Nephron progenitor cell (in vitro differentiated cells): ENCODE measurements at regions not wholly inside any gene's neighbourhood (a gene's known extent, or its start where the extent isn't known, plus 50 kb on each side); places are given as distances from the start of the nearest gene placed in this dataset.

Experiments
- DNase-seq: peaks from one replicate; pipeline ENCODE4 v3.0.0; 2021
- H3K27ac Mint-ChIP-seq: 2 replicates; pipeline ENCODE4 v1.8.0; 2021; ENCODE audit warnings: mild to moderate bottlenecking, moderate library complexity, mixed read lengths
- H3K27me3 Mint-ChIP-seq: 2 replicates; pipeline ENCODE4 v1.8.0; 2021; ENCODE audit warnings: mild to moderate bottlenecking, low read depth, mixed read lengths; ENCODE audit not compliant: poor library complexity
- H3K36me3 Mint-ChIP-seq: 2 replicates; pipeline ENCODE4 v1.8.0; 2021; ENCODE audit warnings: low read depth, mixed read lengths
- H3K4me1 Mint-ChIP-seq: 2 replicates; pipeline ENCODE4 v1.8.0; 2021; ENCODE audit warnings: mixed read lengths
- H3K4me3 Mint-ChIP-seq: 2 replicates; pipeline ENCODE4 v1.8.0; 2021; ENCODE audit warnings: mild to moderate bottlenecking, moderate library complexity, mixed read lengths
- H3K9me3 Mint-ChIP-seq: 2 replicates; pipeline ENCODE4 v1.8.0; 2021; ENCODE audit warnings: mild to moderate bottlenecking, moderate library complexity, mixed read lengths
- CTCF ChIP-seq: fragments of 200-600 bp; sonication (generic); IDR thresholded peaks from 2 replicates; pipeline ENCODE4 v1.5.0; 2021; ENCODE audit warnings: antibody characterized with exemption

GRCh38 chrX:140933016-140933415, 69.4 kb upstream of the SPANXB1 start:
- H3K27me3 Mint-ChIP-seq, result no peaks in the 10 kb centered on the region
- H3K36me3 Mint-ChIP-seq, result no peaks in the 10 kb centered on the region
- H3K4me1 Mint-ChIP-seq, result peaks cover 5% of the 10 kb centered on the region
- no peak overlapping the region for H3K27ac Mint-ChIP-seq
- DNase-seq, result no peak
- TF ChIP-seq CTCF, result no peak
- peaks cover 28% of the 10 kb centered on the region for H3K9me3 Mint-ChIP-seq
- no peak overlapping the region for H3K4me3 Mint-ChIP-seq

- H3K4me1 Mint-ChIP-seq, result peaks cover 5% of the 10 kb centered on the region
- peaks cover 34% of the 10 kb centered on the region for H3K9me3 Mint-ChIP-seq
- no peak for DNase-seq
- H3K4me3 Mint-ChIP-seq, result no peak overlapping the region
- H3K27me3 Mint-ChIP-seq, result no peaks in the 10 kb centered on the region
- H3K27ac Mint-ChIP-seq, result no peak overlapping the region
- H3K36me3 Mint-ChIP-seq, result no peaks in the 10 kb centered on the region
- TF ChIP-seq CTCF, result no peak
Observed at GRCh38 chrX:140933874-140934655, 68.3 kb upstream of the SPANXB1 start.

GRCh38 chrX:140943513-140943912, 58.9 kb upstream of the SPANXB1 start:
- no peak overlapping the region for H3K27ac Mint-ChIP-seq
- no peak for DNase-seq
- no peak for TF ChIP-seq CTCF
- no peak overlapping the region for H3K4me3 Mint-ChIP-seq
- H3K27me3 Mint-ChIP-seq, result peaks cover 6% of the 10 kb centered on the region
- H3K9me3 Mint-ChIP-seq, result peaks cover 29% of the 10 kb centered on the region
- H3K36me3 Mint-ChIP-seq, result no peaks in the 10 kb centered on the region
- H3K4me1 Mint-ChIP-seq, result no peaks in the 10 kb centered on the region

GRCh38 chrX:140944710-140945109, 57.7 kb upstream of the SPANXB1 start:
- Mint-ChIP-seq H3K27ac (no peak overlapping the region), H3K36me3 (no peaks in the 10 kb centered on the region), H3K4me1 (no peaks in the 10 kb centered on the region), H3K27me3 (peaks cover 6% of the 10 kb centered on the region), H3K4me3 (no peak overlapping the region), H3K9me3 (peaks cover 24% of the 10 kb centered on the region)
- TF ChIP-seq CTCF, result no peak
- no peak for DNase-seq

GRCh38 chrX:140948827-140949226, 53.6 kb upstream of the SPANXB1 start:
- H3K36me3 Mint-ChIP-seq, result no peaks in the 10 kb centered on the region
- no peaks in the 10 kb centered on the region for H3K4me1 Mint-ChIP-seq
- no peak for DNase-seq
- H3K9me3 Mint-ChIP-seq, result peaks cover 33% of the 10 kb centered on the region
- H3K27ac Mint-ChIP-seq, result no peak overlapping the region
- peaks cover 4% of the 10 kb centered on the region for H3K27me3 Mint-ChIP-seq
- no peak for TF ChIP-seq CTCF
- H3K4me3 Mint-ChIP-seq, result no peak overlapping the region

GRCh38 chrX:140949233-140949632, 53.2 kb upstream of the SPANXB1 start:
- peaks cover 4% of the 10 kb centered on the region for H3K27me3 Mint-ChIP-seq
- TF ChIP-seq CTCF, result no peak
- no peak overlapping the region for H3K4me3 Mint-ChIP-seq
- no peaks in the 10 kb centered on the region for H3K36me3 Mint-ChIP-seq
- no peaks in the 10 kb centered on the region for H3K4me1 Mint-ChIP-seq
- peaks cover 35% of the 10 kb centered on the region for H3K9me3 Mint-ChIP-seq
- no peak overlapping the region for H3K27ac Mint-ChIP-seq
- no peak for DNase-seq
